Activated B cell treated with CpG ODN at 0.5 μM for 24 hours (primary cell): ENCODE measurements at regions not wholly inside any gene's neighbourhood (a gene's known extent, or its start where the extent isn't known, plus 50 kb on each side); places are given as distances from the start of the nearest gene placed in this dataset.

Experiments
- ATAC-seq: fragments of 200-7000 bp; cut with Tn5 transposase; one replicate; pipeline ENCODE4 v1.10.0; 2021; ENCODE audit warnings: low read depth, mild to moderate bottlenecking, moderate library complexity
- CTCF ChIA-PET: fragments of 350-600 bp; sonication (Branson Sonifier 250); formaldehyde crosslinking; loops from one replicate; lab custom pipeline; 2021; ENCODE audit warnings: antibody characterized with exemption; lab: Charles Lee
- POLR2A ChIA-PET: fragments of 350-600 bp; sonication (Branson Sonifier 250); formaldehyde crosslinking; loops from one replicate; lab custom pipeline; 2021; ENCODE audit warnings: antibody characterized with exemption; lab: Charles Lee
- DNase-seq: peaks from one replicate; pipeline ENCODE4 v3.0.0; 2022
- H3K27ac Mint-ChIP-seq: one replicate; pipeline ENCODE4 v1.8.0; 2020; ENCODE audit warnings: mixed read lengths
- H3K27me3 Mint-ChIP-seq: one replicate; pipeline ENCODE4 v1.8.0; 2021; ENCODE audit warnings: mixed read lengths
- H3K36me3 Mint-ChIP-seq: one replicate; pipeline ENCODE4 v1.8.0; 2021; ENCODE audit warnings: low read depth, mixed read lengths
- H3K4me1 Mint-ChIP-seq: one replicate; pipeline ENCODE4 v1.8.0; 2021; ENCODE audit warnings: mixed read lengths
- H3K4me3 Mint-ChIP-seq: one replicate; pipeline ENCODE4 v1.8.0; 2020; ENCODE audit warnings: mild to moderate bottlenecking, mixed read lengths
- H3K9me3 Mint-ChIP-seq: one replicate; pipeline ENCODE4 v1.8.0; 2020; ENCODE audit warnings: mixed read lengths
- CTCF ChIP-seq: fragments of 200-600 bp; IDR thresholded peaks from one replicate; pipeline ENCODE4 v1.8.0; 2022; ENCODE audit warnings: antibody characterized with exemption, mild to moderate bottlenecking
- intact Hi-C: fragments of 100-400 bp; cut with micrococcal nuclease; formaldehyde crosslinking; loops from one replicate; pipeline ENCODE4 v1.15.1; 2024

- Mint-ChIP-seq H3K9me3 (peaks cover 4% of the 10 kb centered on the region), H3K36me3 (no peaks in the 10 kb centered on the region), H3K27me3 (no peaks in the 10 kb centered on the region), H3K4me3 (no peak overlapping the region), H3K4me1 (no peaks in the 10 kb centered on the region), H3K27ac (no peak overlapping the region)
- no peak for ATAC-seq
- intact Hi-C loops = no loop called here
- no peak for DNase-seq
- ChIA-PET POLR2A (no interaction called here), CTCF (no interaction called here)
- TF ChIP-seq CTCF = no peak
Observed at GRCh38 chr2:22340716-22341115, 1044.3 kb upstream of the KLHL29 start.

DNA sequence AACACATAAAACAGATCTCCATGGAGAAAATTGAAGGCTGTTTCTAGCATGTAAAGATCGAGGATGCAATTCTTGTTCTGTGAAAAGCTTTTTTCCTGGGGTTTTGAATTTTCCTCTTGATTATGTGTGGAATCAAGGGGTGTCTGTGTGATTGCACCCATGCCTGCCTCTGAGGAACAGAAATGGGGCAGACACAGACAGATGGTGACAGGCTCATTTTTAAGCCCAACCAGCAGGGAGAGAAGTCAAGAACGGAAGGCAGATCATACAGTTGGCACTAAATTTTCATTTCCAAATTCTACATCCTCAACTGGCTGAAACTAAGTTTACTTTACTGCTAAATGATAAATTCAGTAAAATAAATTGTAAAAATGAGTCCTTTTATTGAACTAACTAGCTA lies 1037.7 kb upstream of the KLHL29 start:
- intact Hi-C loops = no loop called here
- DNase-seq (no peak), ATAC-seq (no peak)
- H3K27ac Mint-ChIP-seq = no peak overlapping the region
- H3K27me3 Mint-ChIP-seq = no peaks in the 10 kb centered on the region
- H3K9me3 Mint-ChIP-seq = no peaks in the 10 kb centered on the region
- no peak for TF ChIP-seq CTCF
- no peak overlapping the region for H3K4me3 Mint-ChIP-seq
- H3K36me3 Mint-ChIP-seq = no peaks in the 10 kb centered on the region
- H3K4me1 Mint-ChIP-seq = no peaks in the 10 kb centered on the region
- ChIA-PET CTCF (interaction anchor here (1.4 kb wide), 1 partner anchor 9 kb away, joined by 4 read pairs; no protein-coding TSS in a partner anchor), POLR2A (no interaction called here)

DNA sequence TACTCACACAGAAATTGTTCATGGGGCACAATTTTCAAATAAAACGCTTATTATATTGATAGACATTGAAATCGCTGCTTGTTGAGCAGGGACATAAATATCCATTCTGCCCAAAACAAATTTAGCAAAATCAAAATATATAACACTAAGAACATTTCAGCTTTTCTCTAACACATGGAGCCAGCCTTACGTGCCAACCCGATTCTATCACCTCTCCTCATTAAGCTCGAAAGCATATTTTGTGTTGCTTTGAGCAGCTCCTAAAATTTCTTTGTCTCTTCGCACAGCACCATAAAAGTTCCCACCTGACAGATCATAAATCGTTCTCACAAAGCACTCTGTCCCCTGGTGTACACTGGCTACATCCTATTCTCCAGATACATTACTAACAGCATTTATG lies 1034.4 kb upstream of the KLHL29 start:
- Mint-ChIP-seq H3K27me3 (no peaks in the 10 kb centered on the region), H3K27ac (no peak overlapping the region), H3K36me3 (no peaks in the 10 kb centered on the region), H3K4me3 (no peak overlapping the region), H3K4me1 (no peaks in the 10 kb centered on the region), H3K9me3 (no peaks in the 10 kb centered on the region)
- TF ChIP-seq CTCF = no peak
- intact Hi-C loops = no loop called here
- ATAC-seq = no peak
- ChIA-PET POLR2A (no interaction called here), CTCF (no interaction called here)
- no peak for DNase-seq

DNA sequence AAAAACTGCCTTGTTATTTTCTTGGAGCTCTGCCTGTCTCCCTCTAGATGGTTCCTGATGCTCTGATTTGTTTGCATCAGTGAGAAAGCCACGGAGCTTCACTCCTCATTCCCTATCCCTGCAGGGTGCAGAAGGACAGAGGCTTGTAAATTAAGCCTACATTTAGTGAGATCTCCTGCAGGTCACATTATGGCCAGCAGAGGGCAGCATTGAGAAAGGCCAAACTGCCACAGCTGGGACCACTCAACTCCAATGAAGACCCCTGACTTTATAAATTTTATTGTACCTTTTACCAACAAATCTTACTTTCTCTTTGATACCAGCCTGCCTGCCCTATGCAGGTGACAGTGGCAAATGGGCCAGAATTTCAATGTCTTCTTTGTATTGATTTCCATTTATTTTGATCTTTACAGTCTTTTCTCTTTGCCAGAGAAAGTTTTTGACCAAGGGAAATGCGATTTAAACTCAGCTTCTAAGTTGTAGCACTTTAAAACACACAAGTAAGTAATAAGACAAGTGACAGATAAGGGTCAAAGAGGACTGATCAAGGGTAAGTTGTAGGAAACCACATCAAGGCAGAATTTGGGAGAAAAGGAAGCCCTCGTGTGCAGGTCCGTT lies 1029.1 kb upstream of the KLHL29 start:
- ATAC-seq = peak; percentile 56
- H3K9me3 Mint-ChIP-seq = no peaks in the 10 kb centered on the region
- ChIA-PET POLR2A (no interaction called here), CTCF (interaction anchor here (1.4 to 2.8 kb wide), 2 partner anchors 9 kb away, joined by 4 to 10 read pairs; no protein-coding TSS in a partner anchor)
- no peak overlapping the region for H3K4me3 Mint-ChIP-seq
- intact Hi-C loops = loop anchor here (5.0 kb wide), 2 partner anchors 996 to 1106 kb away; no protein-coding TSS in a partner anchor
- H3K27ac Mint-ChIP-seq = no peak overlapping the region
- no peaks in the 10 kb centered on the region for H3K27me3 Mint-ChIP-seq
- DNase-seq = peak; percentile 19
- H3K4me1 Mint-ChIP-seq = no peaks in the 10 kb centered on the region
- TF ChIP-seq CTCF = peak; percentile 40
- no peaks in the 10 kb centered on the region for H3K36me3 Mint-ChIP-seq

- no peak for ATAC-seq
- no peak for TF ChIP-seq CTCF
- peaks cover 3% of the 10 kb centered on the region for H3K9me3 Mint-ChIP-seq
- H3K4me1 Mint-ChIP-seq = no peaks in the 10 kb centered on the region
- intact Hi-C loops = loop anchor here (5.0 kb wide), 2 partner anchors 993 to 1103 kb away; no protein-coding TSS in a partner anchor
- no peaks in the 10 kb centered on the region for H3K36me3 Mint-ChIP-seq
- H3K27me3 Mint-ChIP-seq = no peaks in the 10 kb centered on the region
- ChIA-PET CTCF (no interaction called here), POLR2A (no interaction called here)
- no peak overlapping the region for H3K4me3 Mint-ChIP-seq
- no peak for DNase-seq
- no peak overlapping the region for H3K27ac Mint-ChIP-seq
Observed at GRCh38 chr2:22359071-22359672, 1025.8 kb upstream of the KLHL29 start.
